A549 (cell line): ENCODE measurements at regions not wholly inside any gene's neighbourhood (a gene's known extent, or its start where the extent isn't known, plus 50 kb on each side); places are given as distances from the start of the nearest gene placed in this dataset.
A peak's percentile ranks its signal among the peaks of the same experiment; 100 is the strongest.

ENCODE experiments used
- ATAC-seq, 2 experiments: fragments of 200-7000 bp in 1 of 2; fragments of >200 bp in 1 of 2; cut with Nextera tagmentation in 1 of 2; cut with Tn5 transposase in 1 of 2; 3 replicates each; pipeline versions ENCODE4 v1.8.0 to v1.9.1; 2018 to 2020; ENCODE audit warnings: mild to moderate bottlenecking in 1 of 2, moderate library complexity in 1 of 2
- CTCF ChIA-PET: fragments of 300-600 bp; sonication (Branson Sonifier 250); formaldehyde crosslinking; extraction: SDS; loops from one replicate; lab custom pipeline; 2021; ENCODE audit warnings: antibody characterized with exemption, inconsistent platforms; lab: Yijun Ruan, JAX
- POLR2A ChIA-PET: fragments of 350-600 bp; formaldehyde crosslinking; extraction: SDS; loops from one replicate; lab custom pipeline; 2021; ENCODE audit warnings: antibody characterized with exemption, inconsistent platforms; lab: Yijun Ruan, JAX
- DNase-seq, 2 experiments: peaks; one replicate each; pipeline versions ENCODE4 v3.0.0 to v3.0.0-alpha.2; 2011 to 2016; ENCODE audit warnings: low read depth in 1 of 2, low spot score in 1 of 2
- FAIRE-seq: peaks from 2 replicates; lab custom pipeline; 2011; peaks lifted over from hg19 to GRCh38; lab: Jason Lieb, UNC
- H3K27ac ChIP-seq, 2 experiments: fragments of >200 bp; sonication (Bioruptor Twin); formaldehyde crosslinking; 3 replicates each; pipeline ENCODE4 v1.5.1; 2016 to 2017
- H3K4me1 ChIP-seq: fragments of >200 bp; sonication (Bioruptor Twin); formaldehyde crosslinking; 3 replicates; pipeline ENCODE4 v1.6.1; 2016
- H3K4me2 ChIP-seq: fragments of >200 bp; sonication (Bioruptor Twin); formaldehyde crosslinking; 3 replicates; pipeline ENCODE4 v1.6.1; 2016
- H3K4me3 ChIP-seq: fragments of >200 bp; sonication (Bioruptor Twin); formaldehyde crosslinking; 3 replicates; pipeline ENCODE4 v1.5.1; 2016
- H3K9me3 ChIP-seq: fragments of >200 bp; sonication (Bioruptor Twin); formaldehyde crosslinking; 3 replicates; pipeline ENCODE4 v1.6.1; 2016
- ATOH8 ChIP-seq: fragments of 250-450 bp; sonication (Bioruptor Pico); IDR thresholded peaks from 2 replicates; pipeline ENCODE4 v1.5.0; 2020; ENCODE audit warnings: low read depth, mild to moderate bottlenecking, moderate library complexity
- CBX8 ChIP-seq: fragments of 200-600 bp; sonication (generic); IDR thresholded peaks from 2 replicates; pipeline ENCODE4 v1.6.1; 2016
- ESRRA ChIP-seq: fragments of 150-350 bp; IDR thresholded peaks from 2 replicates; pipeline ENCODE4 v1.6.1; 2014; ENCODE audit warnings: mild to moderate bottlenecking, low read length, borderline replicate concordance
- GATA3 ChIP-seq: IDR thresholded peaks from 2 replicates; pipeline ENCODE4 v1.6.1; 2012; ENCODE audit warnings: borderline replicate concordance
- HMGXB4 ChIP-seq: fragments of 250-450 bp; sonication (Bioruptor Pico); IDR thresholded peaks from 2 replicates; pipeline ENCODE4 v1.5.0; 2021; ENCODE audit warnings: mild to moderate bottlenecking, moderate library complexity, borderline replicate concordance
- JUN ChIP-seq, 2 experiments: fragments of >200 bp; sonication (Bioruptor Twin); formaldehyde crosslinking; IDR thresholded peaks; 2 replicates in 1 of 2; 3 replicates in 1 of 2; pipeline ENCODE4 v1.6.1; 2016 to 2017
- KDM1A ChIP-seq: fragments of 200-600 bp; sonication (generic); IDR thresholded peaks from 2 replicates; pipeline ENCODE4 v1.6.1; 2016; ENCODE audit warnings: low read depth, mild to moderate bottlenecking
- PBX3 ChIP-seq: IDR thresholded peaks from 2 replicates; pipeline ENCODE4 v1.6.1; 2012
- PHF8 ChIP-seq: fragments of 200-600 bp; sonication (generic); IDR thresholded peaks from 2 replicates; pipeline ENCODE4 v1.6.1; 2016; ENCODE audit warnings: low read depth, mild to moderate bottlenecking, antibody characterized with exemption, moderate library complexity, borderline replicate concordance
- POLR2A ChIP-seq: IDR thresholded peaks from 2 replicates; pipeline ENCODE4 v1.6.1; 2012; ENCODE audit warnings: mild to moderate bottlenecking, low read length
- POLR2AphosphoS2 ChIP-seq: conservative IDR thresholded peaks from 2 replicates; pipeline ENCODE4 v1.6.1; 2012; ENCODE audit warnings: low read length, improper control_type of control experiment, inconsistent platforms
- RAD21 ChIP-seq, 2 experiments: fragments of >200 bp in 1 of 2; sonication (Bioruptor Twin) in 1 of 2; formaldehyde crosslinking in 1 of 2; IDR thresholded peaks in 1 of 2; conservative IDR thresholded peaks in 1 of 2; 2 replicates in 1 of 2; 3 replicates in 1 of 2; pipeline ENCODE4 v1.6.1; 2012 to 2018; ENCODE audit warnings: inconsistent platforms in 1 of 2
- RARB ChIP-seq: fragments of 250-450 bp; sonication (Bioruptor Pico); IDR thresholded peaks from 2 replicates; pipeline ENCODE4 v1.8.0; 2021; ENCODE audit warnings: mild to moderate bottlenecking, moderate library complexity
- SREBF2 ChIP-seq: fragments of 450-650 bp; IDR thresholded peaks from 2 replicates; pipeline ENCODE4 v1.6.1; 2014; ENCODE audit warnings: mild to moderate bottlenecking, moderate library complexity
- TFCP2L1 ChIP-seq: fragments of 250-450 bp; sonication (Bioruptor Pico); IDR thresholded peaks from 2 replicates; pipeline ENCODE4 v1.5.0; 2021; ENCODE audit warnings: mild to moderate bottlenecking
- ZC3H11A ChIP-seq: fragments of 450-650 bp; IDR thresholded peaks from 2 replicates; pipeline ENCODE4 v1.6.1; 2014; ENCODE audit warnings: antibody characterized with exemption, mild to moderate bottlenecking
- WGBS: methylation state at CpG from one replicate; pipeline ENCODE4 v1.1.6; 2017; ENCODE audit errors: missing lambda C conversion rate; 5-methylcytosine and 5-hydroxymethylcytosine counted together
- TF ChIP-seq, protein P1 (sequence below): fragments of 200-600 bp; sonication (generic); IDR thresholded peaks from 2 replicates; pipeline ENCODE4 v1.6.1; 2016; ENCODE audit warnings: antibody characterized with exemption, mild to moderate bottlenecking, moderate library complexity
- TF ChIP-seq, protein P2 (sequence below): fragments of 450-650 bp; IDR thresholded peaks from 2 replicates; pipeline ENCODE4 v1.6.1; 2014; ENCODE audit warnings: antibody characterized with exemption
- TF ChIP-seq, protein P3 (sequence below): fragments of >200 bp; sonication (Bioruptor Twin); formaldehyde crosslinking; IDR thresholded peaks from 2 replicates; pipeline ENCODE4 v1.6.1; 2016

DNA sequence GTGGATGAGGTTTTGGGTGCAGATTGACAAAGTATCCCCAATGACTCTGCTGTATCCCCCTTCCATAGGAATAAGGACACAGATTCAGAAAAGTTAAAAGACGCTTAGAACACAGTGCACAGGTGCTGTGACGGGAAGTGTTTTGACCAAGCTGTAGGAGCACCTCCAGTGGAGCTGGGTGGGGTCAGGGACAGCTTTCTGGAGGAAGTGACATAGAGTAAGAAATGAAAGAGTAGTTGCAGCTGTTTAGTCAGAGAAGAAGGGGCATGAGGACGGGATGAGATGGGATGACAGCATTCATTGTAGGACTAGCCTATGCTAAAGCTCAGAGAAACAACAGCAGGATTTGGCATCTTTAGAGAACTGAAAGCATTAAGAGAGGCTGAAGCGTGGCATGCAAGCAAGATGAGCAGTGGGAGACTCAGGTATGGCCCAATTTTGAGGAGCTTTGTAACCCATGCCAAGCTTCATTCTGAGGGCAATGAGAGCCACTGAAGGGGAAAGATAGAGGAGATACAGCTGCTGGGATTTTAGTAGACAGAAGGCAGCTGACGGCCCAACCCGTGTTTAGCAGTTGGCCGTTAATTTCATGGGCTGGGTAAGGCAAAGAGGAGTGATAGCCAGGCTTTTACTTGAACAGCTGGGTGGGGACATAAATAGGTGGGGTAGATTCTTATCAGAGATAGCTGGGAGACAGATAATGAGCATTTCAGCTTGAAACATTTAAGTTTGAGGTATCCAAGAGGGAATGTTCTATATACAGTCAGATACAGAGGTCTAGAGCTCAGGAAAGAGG, 131.8 kb upstream of the KRAS start:
- 92% methylated on average over 7 of the region's 7 CpGs for WGBS
- ChIA-PET CTCF (interaction anchor here (0.9 kb wide), 1 partner anchor 47 kb away, joined by 3 read pairs; no protein-coding TSS in a partner anchor), POLR2A (interaction anchor here (1.0 to 1.5 kb wide), 2 partner anchors 132 to 188 kb away, joined by 4 to 5 read pairs; partner anchors contain the start of genes DNAI7, ETFRF1 and KRAS)
- no peak overlapping the region for H3K27ac ChIP-seq
- no peak for FAIRE-seq
- DNase-seq, result no peak
- no peak overlapping the region for H3K4me2 ChIP-seq
- TF ChIP-seq ZC3H11A, result no peak
- no peak for TF ChIP-seq JUN (IDR thresholded peaks at IDR 0.05)
- no peak for TF ChIP-seq PBX3
- no peak for TF ChIP-seq KDM1A
- TF ChIP-seq, protein P1, sequence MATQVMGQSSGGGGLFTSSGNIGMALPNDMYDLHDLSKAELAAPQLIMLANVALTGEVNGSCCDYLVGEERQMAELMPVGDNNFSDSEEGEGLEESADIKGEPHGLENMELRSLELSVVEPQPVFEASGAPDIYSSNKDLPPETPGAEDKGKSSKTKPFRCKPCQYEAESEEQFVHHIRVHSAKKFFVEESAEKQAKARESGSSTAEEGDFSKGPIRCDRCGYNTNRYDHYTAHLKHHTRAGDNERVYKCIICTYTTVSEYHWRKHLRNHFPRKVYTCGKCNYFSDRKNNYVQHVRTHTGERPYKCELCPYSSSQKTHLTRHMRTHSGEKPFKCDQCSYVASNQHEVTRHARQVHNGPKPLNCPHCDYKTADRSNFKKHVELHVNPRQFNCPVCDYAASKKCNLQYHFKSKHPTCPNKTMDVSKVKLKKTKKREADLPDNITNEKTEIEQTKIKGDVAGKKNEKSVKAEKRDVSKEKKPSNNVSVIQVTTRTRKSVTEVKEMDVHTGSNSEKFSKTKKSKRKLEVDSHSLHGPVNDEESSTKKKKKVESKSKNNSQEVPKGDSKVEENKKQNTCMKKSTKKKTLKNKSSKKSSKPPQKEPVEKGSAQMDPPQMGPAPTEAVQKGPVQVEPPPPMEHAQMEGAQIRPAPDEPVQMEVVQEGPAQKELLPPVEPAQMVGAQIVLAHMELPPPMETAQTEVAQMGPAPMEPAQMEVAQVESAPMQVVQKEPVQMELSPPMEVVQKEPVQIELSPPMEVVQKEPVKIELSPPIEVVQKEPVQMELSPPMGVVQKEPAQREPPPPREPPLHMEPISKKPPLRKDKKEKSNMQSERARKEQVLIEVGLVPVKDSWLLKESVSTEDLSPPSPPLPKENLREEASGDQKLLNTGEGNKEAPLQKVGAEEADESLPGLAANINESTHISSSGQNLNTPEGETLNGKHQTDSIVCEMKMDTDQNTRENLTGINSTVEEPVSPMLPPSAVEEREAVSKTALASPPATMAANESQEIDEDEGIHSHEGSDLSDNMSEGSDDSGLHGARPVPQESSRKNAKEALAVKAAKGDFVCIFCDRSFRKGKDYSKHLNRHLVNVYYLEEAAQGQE, result no peak
- H3K9me3 ChIP-seq, result no peaks in the 10 kb centered on the region
- ATAC-seq, result no peak
- H3K4me1 ChIP-seq, result peaks cover 12% of the 10 kb centered on the region; the same call in 2 of the 3 replicates
- H3K4me3 ChIP-seq, result no peak overlapping the region

GRCh38 chr12:25377469-25378177, 126.9 kb upstream of the KRAS start:
- TF ChIP-seq PHF8, result no peak
- no peak for TF ChIP-seq RARB (CRISPR knock-in tag)
- TF ChIP-seq CBX8, result no peak
- no peak for TF ChIP-seq SREBF2
- no peaks in the 10 kb centered on the region for H3K4me1 ChIP-seq
- no peak overlapping the region for H3K4me3 ChIP-seq
- peak in 1 of 2 experiments; percentile 32 for DNase-seq
- WGBS, result 58% methylated on average over 5 of the region's 5 CpGs
- POLR2A ChIA-PET, result interaction anchor here (0.8 kb wide), 1 partner anchor 126 kb away, joined by 3 read pairs; the partner anchor contains the start of gene KRAS
- no peak overlapping the region for H3K27ac ChIP-seq
- no peaks in the 10 kb centered on the region for H3K9me3 ChIP-seq
- peak; percentile 50 to 64; a peak in 3 of 6 replicates for ATAC-seq
- H3K4me2 ChIP-seq, result no peak overlapping the region
- no peak for FAIRE-seq
- CTCF ChIA-PET, result interaction anchor here (1.0 to 1.6 kb wide), 3 partner anchors 10 to 137 kb away, joined by 3 to 7 read pairs (median 3); no protein-coding TSS in a partner anchor

GRCh38 chr12:25376985-25377384, 126.3 kb upstream of the KRAS start:
- peak in 1 of 2 experiments; percentile 18; a peak in 1 of 6 replicates for ATAC-seq
- H3K9me3 ChIP-seq, result no peaks in the 10 kb centered on the region
- H3K4me3 ChIP-seq, result no peak overlapping the region
- POLR2A ChIA-PET, result interaction anchor here (0.8 kb wide), 1 partner anchor 126 kb away, joined by 3 read pairs; the partner anchor contains the start of gene KRAS
- 90% methylated on average over 4 of the region's 4 CpGs for WGBS
- TF ChIP-seq TFCP2L1, result no peak
- TF ChIP-seq GATA3, result no peak
- DNase-seq, result no peak
- no peak for FAIRE-seq
- H3K4me1 ChIP-seq, result no peaks in the 10 kb centered on the region
- H3K27ac ChIP-seq, result no peak overlapping the region
- CTCF ChIA-PET, result interaction anchor here (1.3 to 1.6 kb wide), 2 partner anchors 11 to 136 kb away, joined by 3 to 7 read pairs; no protein-coding TSS in a partner anchor
- no peak overlapping the region for H3K4me2 ChIP-seq

DNA sequence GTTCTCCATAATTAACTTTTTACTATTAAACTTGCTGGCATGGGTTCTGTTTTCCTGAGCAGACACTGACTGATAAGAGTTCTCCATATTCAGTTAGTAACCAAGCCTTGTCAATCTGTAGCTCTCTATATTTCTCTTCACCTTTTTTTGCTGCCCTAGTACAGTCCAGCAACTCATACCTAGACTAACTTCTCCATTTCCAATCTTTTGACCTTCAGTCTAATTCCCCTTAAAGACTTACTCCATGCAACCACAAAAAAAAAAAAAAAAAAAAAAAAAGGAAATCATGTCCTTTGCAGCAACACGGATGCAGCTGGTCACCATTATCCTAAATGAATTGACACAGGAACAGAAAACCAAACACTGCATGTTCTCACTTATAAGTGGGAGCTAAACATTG, 125.7 kb upstream of the KRAS start:
- H3K27ac ChIP-seq, result no peak overlapping the region
- DNase-seq, result no peak
- no peak for ATAC-seq
- CTCF ChIA-PET, result interaction anchor here (1.6 kb wide), 1 partner anchor 11 kb away, joined by 7 read pairs; no protein-coding TSS in a partner anchor
- POLR2A ChIA-PET, result no interaction called here
- H3K4me2 ChIP-seq, result no peak overlapping the region
- WGBS, result 0% methylated on average over 1 of the region's 1 CpG
- no peak for FAIRE-seq
- H3K4me3 ChIP-seq, result no peak overlapping the region
- no peaks in the 10 kb centered on the region for H3K4me1 ChIP-seq
- H3K9me3 ChIP-seq, result no peaks in the 10 kb centered on the region
- TF ChIP-seq ATOH8 (CRISPR knock-in tag) (no peak), RAD21 (conservative IDR thresholded peaks at IDR 0.05 in 1 of 2, IDR thresholded peaks at IDR 0.05 in 1 of 2) (no peak), ESRRA (no peak), HMGXB4 (no peak), POLR2AphosphoS2 (no peak), POLR2A (no peak)
- TF ChIP-seq, protein P2, sequence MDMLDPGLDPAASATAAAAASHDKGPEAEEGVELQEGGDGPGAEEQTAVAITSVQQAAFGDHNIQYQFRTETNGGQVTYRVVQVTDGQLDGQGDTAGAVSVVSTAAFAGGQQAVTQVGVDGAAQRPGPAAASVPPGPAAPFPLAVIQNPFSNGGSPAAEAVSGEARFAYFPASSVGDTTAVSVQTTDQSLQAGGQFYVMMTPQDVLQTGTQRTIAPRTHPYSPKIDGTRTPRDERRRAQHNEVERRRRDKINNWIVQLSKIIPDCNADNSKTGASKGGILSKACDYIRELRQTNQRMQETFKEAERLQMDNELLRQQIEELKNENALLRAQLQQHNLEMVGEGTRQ, result no peak
- TF ChIP-seq, protein P3, sequence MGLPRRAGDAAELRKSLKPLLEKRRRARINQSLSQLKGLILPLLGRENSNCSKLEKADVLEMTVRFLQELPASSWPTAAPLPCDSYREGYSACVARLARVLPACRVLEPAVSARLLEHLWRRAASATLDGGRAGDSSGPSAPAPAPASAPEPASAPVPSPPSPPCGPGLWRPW, result no peak
